ENCODE measurements at regions not wholly inside any gene's neighbourhood (a gene's known extent, or its start where the extent isn't known, plus 50 kb on each side); places are given as distances from the start of the nearest gene placed in this dataset.

GRCh38 chr2:23029111-23029510 lies 355.9 kb upstream of the KLHL29 start:
- Mint-ChIP-seq H3K4me3 (no peak overlapping the region), H3K27me3 (ENCODE audit: insufficient read depth, low read depth) (peaks cover 7% of the 10 kb centered on the region), H3K4me1 (peaks cover 28% of the 10 kb centered on the region), H3K36me3 (no peaks in the 10 kb centered on the region), H3K27ac (no peak overlapping the region), H3K9me3 (no peaks in the 10 kb centered on the region)
- no peaks in the 10 kb centered on the region for H3K36me3 ChIP-seq
- H3K4me1 ChIP-seq = peaks cover 5% of the 10 kb centered on the region
- H3F3A ChIP-seq (ENCODE audit: low read depth) = no peaks in the 10 kb centered on the region
- H3K9ac ChIP-seq = no peak overlapping the region
- H3K79me2 ChIP-seq (ENCODE audit: low read depth) = no peaks in the 10 kb centered on the region
- no peaks in the 10 kb centered on the region for H3K27me3 ChIP-seq
- H3K4me2 ChIP-seq = no peak overlapping the region
- no peak overlapping the region for H3K27ac ChIP-seq
- H3K9me3 ChIP-seq (ENCODE audit: low read depth) = no peaks in the 10 kb centered on the region
- no peak for TF ChIP-seq CTCF (IDR thresholded peaks at IDR 0.05)
- no peak for TF ChIP-seq EZH2 (IDR thresholded peaks at IDR 0.05)
- TF ChIP-seq EZH2phosphoT487 (IDR thresholded peaks at IDR 0.05) = no peak
- no peak overlapping the region for H2AFZ ChIP-seq (replicated peaks)
- DNase-seq (ENCODE audit: low spot score) = no peak
- H4K20me1 ChIP-seq (ENCODE audit: low read depth) = no peaks in the 10 kb centered on the region
- H3K4me3 ChIP-seq = no peak overlapping the region

- Mint-ChIP-seq H3K36me3 (no peaks in the 10 kb centered on the region), H3K9me3 (no peaks in the 10 kb centered on the region), H3K27me3 (ENCODE audit: insufficient read depth, low read depth) (peaks cover 7% of the 10 kb centered on the region), H3K4me1 (peaks cover 30% of the 10 kb centered on the region), H3K27ac (no peak overlapping the region), H3K4me3 (no peak overlapping the region)
- Histone ChIP-seq H3F3A (ENCODE audit: low read depth) (no peaks in the 10 kb centered on the region), H3K4me1 (peaks cover 5% of the 10 kb centered on the region), H3K4me2 (no peak overlapping the region), H3K36me3 (no peaks in the 10 kb centered on the region), H3K27me3 (no peaks in the 10 kb centered on the region), H3K79me2 (ENCODE audit: low read depth) (no peaks in the 10 kb centered on the region), H3K4me3 (no peak overlapping the region), H3K27ac (no peak overlapping the region), H3K9me3 (ENCODE audit: low read depth) (no peaks in the 10 kb centered on the region), H3K9ac (no peak overlapping the region), H2AFZ (replicated peaks) (no peak overlapping the region), H4K20me1 (ENCODE audit: low read depth) (no peaks in the 10 kb centered on the region)
- no peak for DNase-seq (ENCODE audit: low spot score)
- TF ChIP-seq EZH2phosphoT487 (IDR thresholded peaks at IDR 0.05) (no peak), CTCF (IDR thresholded peaks at IDR 0.05) (no peak), EZH2 (IDR thresholded peaks at IDR 0.05) (no peak)
Measured at GRCh38 chr2:23029951-23030350, 355.0 kb upstream of the KLHL29 start.

- no peak for TF ChIP-seq CTCF (IDR thresholded peaks at IDR 0.05)
- TF ChIP-seq EZH2 (IDR thresholded peaks at IDR 0.05) = no peak
- no peak for TF ChIP-seq EZH2phosphoT487 (IDR thresholded peaks at IDR 0.05)
- peaks cover 24% of the 10 kb centered on the region for H3K4me1 Mint-ChIP-seq
- no peak for DNase-seq (ENCODE audit: low spot score)
Measured at GRCh38 chr2:23034996-23035395, 350.0 kb upstream of the KLHL29 start.

More at GRCh38 chr2:23034996-23035395, 350.0 kb upstream of the KLHL29 start:
- Histone ChIP-seq H3K79me2 (ENCODE audit: low read depth) (no peaks in the 10 kb centered on the region), H3K9me3 (ENCODE audit: low read depth) (no peaks in the 10 kb centered on the region), H3K27ac (no peak overlapping the region), H3K4me2 (no peak overlapping the region), H3F3A (ENCODE audit: low read depth) (no peaks in the 10 kb centered on the region), H4K20me1 (ENCODE audit: low read depth) (no peaks in the 10 kb centered on the region), H2AFZ (replicated peaks) (no peak overlapping the region), H3K9ac (no peak overlapping the region), H3K36me3 (no peaks in the 10 kb centered on the region), H3K4me3 (no peak overlapping the region), H3K4me1 (no peaks in the 10 kb centered on the region), H3K27me3 (no peaks in the 10 kb centered on the region)
- Mint-ChIP-seq H3K27ac (no peak overlapping the region), H3K27me3 (ENCODE audit: insufficient read depth, low read depth) (no peaks in the 10 kb centered on the region), H3K9me3 (no peaks in the 10 kb centered on the region), H3K4me3 (no peak overlapping the region), H3K36me3 (no peaks in the 10 kb centered on the region)
